ENCODE measurements at regions not wholly inside any gene's neighbourhood (a gene's known extent, or its start where the extent isn't known, plus 50 kb on each side); places are given as distances from the start of the nearest gene placed in this dataset.

DNA sequence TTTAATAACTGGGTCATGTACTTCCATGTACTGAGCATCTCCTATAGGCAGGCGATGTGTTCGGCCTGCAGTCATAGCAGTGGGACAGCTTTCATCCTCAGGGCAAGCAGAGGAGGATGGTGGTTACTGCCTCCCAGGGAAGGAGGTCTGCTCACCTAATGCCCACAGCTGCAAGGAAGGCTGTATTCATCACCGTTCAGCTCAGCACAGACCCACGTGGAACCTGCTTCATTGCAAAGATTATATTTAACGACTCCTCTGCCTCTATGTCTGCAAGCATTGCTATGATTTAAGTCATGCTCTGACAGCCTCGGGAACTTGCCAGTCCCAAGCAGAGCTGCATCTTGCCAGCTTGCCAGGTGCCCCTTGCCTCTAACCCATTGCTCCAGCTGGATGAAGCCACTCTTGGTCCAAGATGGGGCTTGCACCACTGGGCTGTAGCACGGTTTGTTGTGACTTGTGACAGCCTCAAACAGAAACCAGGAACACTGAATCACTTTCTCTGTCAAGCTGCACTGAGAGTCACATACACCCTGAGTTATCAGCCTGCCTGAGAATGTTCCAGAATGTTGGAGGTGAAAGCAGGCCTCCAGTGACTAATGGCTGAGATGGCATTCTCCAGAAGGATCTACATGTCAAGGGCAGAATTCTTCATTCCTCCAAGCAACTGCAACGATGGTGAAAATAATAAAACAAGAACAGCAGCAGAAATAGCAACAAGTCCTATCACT is 651.1 kb upstream of the ID2 start:
- H3K79me1 ChIP-seq (replicated peaks; ENCODE audit: low read length, poor library complexity, severe bottlenecking) = no peaks in the 10 kb centered on the region
- H3K9ac ChIP-seq (ENCODE audit: low read length) = no peak overlapping the region
- H2AFZ ChIP-seq (ENCODE audit: low read depth, low read length) = no peak overlapping the region
- no peak overlapping the region for H4K8ac ChIP-seq (ENCODE audit: low read length)
- H2BK5ac ChIP-seq (ENCODE audit: low read depth, low read length, poor library complexity, severe bottlenecking) = no peak overlapping the region
- H2AK5ac ChIP-seq (ENCODE audit: low read length, severe bottlenecking) = no peak overlapping the region
- no peak overlapping the region for H3K23ac ChIP-seq (ENCODE audit: low read length in 2 of 2)
- H4K91ac ChIP-seq (ENCODE audit: low read length) = no peak overlapping the region
- no peak overlapping the region for H3K4ac ChIP-seq (ENCODE audit: low read depth in 1 of 2, low read length in 2 of 2)
- no peaks in the 10 kb centered on the region for H3K9me3 ChIP-seq (ENCODE audit: control insufficient read depth, low read length)
- no peak overlapping the region for H2BK15ac ChIP-seq (ENCODE audit: low read depth, poor library complexity, severe bottlenecking)
- H3K4me1 ChIP-seq (ENCODE audit: control insufficient read depth, insufficient read depth, low read depth, low read length) = no peaks in the 10 kb centered on the region
- H3K4me2 ChIP-seq (ENCODE audit: low read length, poor library complexity, severe bottlenecking) = no peak overlapping the region
- no peaks in the 10 kb centered on the region for H3K27me3 ChIP-seq (ENCODE audit: control insufficient read depth in 1 of 2, insufficient read depth in 1 of 2, low read length in 2 of 2)
- peak; percentile 14 for DNase-seq
- H3K18ac ChIP-seq (ENCODE audit: low read depth in 1 of 2, low read length in 2 of 2) = no peak overlapping the region
- H3K14ac ChIP-seq (ENCODE audit: low read length in 2 of 2) = no peak overlapping the region
- H2BK120ac ChIP-seq (ENCODE audit: low read depth, low read length) = no peak overlapping the region
- H3K27ac ChIP-seq (ENCODE audit: low read length, poor library complexity, severe bottlenecking) = no peak overlapping the region
- H3K36me3 ChIP-seq (ENCODE audit: control insufficient read depth in 1 of 2, insufficient read depth in 2 of 2, low read depth in 1 of 2, low read length in 2 of 2) = no peaks in the 10 kb centered on the region
- H2BK12ac ChIP-seq (ENCODE audit: low read length in 2 of 2) = no peak overlapping the region
- 69% methylated on average over 7 of the region's 8 CpGs for WGBS
- no peak overlapping the region for H3K4me3 ChIP-seq (ENCODE audit: insufficient read depth in 1 of 2, low read depth in 1 of 2, low read length in 2 of 2)

DNA sequence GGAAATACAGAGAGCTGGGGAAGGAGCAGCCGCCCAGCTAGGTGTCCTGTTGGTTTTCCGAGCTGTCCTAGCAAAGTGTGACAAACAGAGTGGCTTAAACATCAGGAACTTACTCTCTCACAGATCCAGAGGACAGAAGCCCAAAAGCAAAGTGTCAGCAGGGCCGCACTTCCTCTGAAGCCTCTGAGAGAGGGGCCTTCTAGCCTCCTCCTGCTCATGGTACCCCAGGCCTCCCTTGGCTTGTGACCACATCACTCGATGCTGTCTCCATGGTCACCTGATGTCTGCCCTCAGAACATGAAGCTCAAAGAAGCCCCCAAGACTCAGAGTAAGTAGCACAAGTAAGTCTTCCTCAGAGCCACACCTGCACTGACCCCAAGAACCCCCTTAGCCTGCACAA is 650.5 kb upstream of the ID2 start:
- no peak for DNase-seq
- Histone ChIP-seq H3K4ac (ENCODE audit: low read depth in 1 of 2, low read length in 2 of 2) (no peak overlapping the region), H4K8ac (ENCODE audit: low read length) (no peak overlapping the region), H3K4me3 (ENCODE audit: insufficient read depth in 1 of 2, low read depth in 1 of 2, low read length in 2 of 2) (no peak overlapping the region), H3K4me2 (ENCODE audit: low read length, poor library complexity, severe bottlenecking) (no peak overlapping the region), H3K18ac (ENCODE audit: low read depth in 1 of 2, low read length in 2 of 2) (no peak overlapping the region), H3K27ac (ENCODE audit: low read length, poor library complexity, severe bottlenecking) (no peak overlapping the region), H2AK5ac (ENCODE audit: low read length, severe bottlenecking) (no peak overlapping the region), H2BK120ac (ENCODE audit: low read depth, low read length) (no peak overlapping the region), H2BK12ac (ENCODE audit: low read length in 2 of 2) (no peak overlapping the region), H3K9ac (ENCODE audit: low read length) (no peak overlapping the region), H3K23ac (ENCODE audit: low read length in 2 of 2) (no peak overlapping the region), H3K27me3 (ENCODE audit: control insufficient read depth in 1 of 2, insufficient read depth in 1 of 2, low read length in 2 of 2) (no peaks in the 10 kb centered on the region), H3K36me3 (ENCODE audit: control insufficient read depth in 1 of 2, insufficient read depth in 2 of 2, low read depth in 1 of 2, low read length in 2 of 2) (no peaks in the 10 kb centered on the region), H3K14ac (ENCODE audit: low read length in 2 of 2) (no peak overlapping the region), H2AFZ (ENCODE audit: low read depth, low read length) (no peak overlapping the region), H4K91ac (ENCODE audit: low read length) (no peak overlapping the region), H3K4me1 (ENCODE audit: control insufficient read depth, insufficient read depth, low read depth, low read length) (no peaks in the 10 kb centered on the region), H3K9me3 (ENCODE audit: control insufficient read depth, low read length) (no peaks in the 10 kb centered on the region), H3K79me1 (replicated peaks; ENCODE audit: low read length, poor library complexity, severe bottlenecking) (no peaks in the 10 kb centered on the region), H2BK5ac (ENCODE audit: low read depth, low read length, poor library complexity, severe bottlenecking) (no peak overlapping the region), H2BK15ac (ENCODE audit: low read depth, poor library complexity, severe bottlenecking) (no peak overlapping the region)
- WGBS = 77% methylated on average over 4 of the region's 4 CpGs

DNA sequence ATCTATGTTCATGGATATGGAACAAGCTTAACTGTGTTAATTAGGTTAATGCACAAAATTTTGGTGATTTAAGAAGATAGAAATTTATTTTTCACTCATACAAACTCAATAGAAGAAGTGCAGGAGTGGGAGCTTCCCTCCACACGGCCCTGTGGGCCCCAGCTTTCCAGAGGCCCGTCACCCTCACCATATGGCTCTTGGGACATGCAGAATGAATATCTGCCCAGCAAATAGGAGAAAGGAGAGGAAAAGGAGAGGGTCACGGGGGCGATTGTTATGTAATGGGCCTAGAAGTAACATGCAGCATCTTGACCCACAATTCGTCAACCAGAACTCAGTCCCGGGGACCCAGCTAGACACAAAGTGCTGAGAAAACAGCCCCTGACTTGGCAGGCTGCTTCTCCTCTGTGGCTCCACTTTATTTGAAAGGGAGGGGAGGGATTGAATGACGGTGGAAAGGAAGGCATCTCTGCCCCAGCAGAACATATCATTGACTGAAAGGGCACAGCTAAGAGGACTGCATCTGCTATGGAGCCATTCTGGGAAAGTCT is 648.2 kb upstream of the ID2 start:
- Histone ChIP-seq H2BK12ac (ENCODE audit: low read length in 2 of 2) (no peak overlapping the region), H3K27ac (ENCODE audit: low read length, poor library complexity, severe bottlenecking) (no peak overlapping the region), H3K27me3 (ENCODE audit: control insufficient read depth in 1 of 2, insufficient read depth in 1 of 2, low read length in 2 of 2) (no peaks in the 10 kb centered on the region), H3K18ac (ENCODE audit: low read depth in 1 of 2, low read length in 2 of 2) (no peak overlapping the region), H2BK120ac (ENCODE audit: low read depth, low read length) (no peak overlapping the region), H3K4ac (ENCODE audit: low read depth in 1 of 2, low read length in 2 of 2) (no peak overlapping the region), H3K79me1 (replicated peaks; ENCODE audit: low read length, poor library complexity, severe bottlenecking) (no peaks in the 10 kb centered on the region), H2AK5ac (ENCODE audit: low read length, severe bottlenecking) (no peak overlapping the region), H2AFZ (ENCODE audit: low read depth, low read length) (no peak overlapping the region), H3K4me3 (ENCODE audit: insufficient read depth in 1 of 2, low read depth in 1 of 2, low read length in 2 of 2) (no peak overlapping the region), H2BK5ac (ENCODE audit: low read depth, low read length, poor library complexity, severe bottlenecking) (no peak overlapping the region), H3K4me2 (ENCODE audit: low read length, poor library complexity, severe bottlenecking) (no peak overlapping the region), H3K36me3 (ENCODE audit: control insufficient read depth in 1 of 2, insufficient read depth in 2 of 2, low read depth in 1 of 2, low read length in 2 of 2) (no peaks in the 10 kb centered on the region), H4K8ac (ENCODE audit: low read length) (no peak overlapping the region), H3K9me3 (ENCODE audit: control insufficient read depth, low read length) (no peaks in the 10 kb centered on the region), H4K91ac (ENCODE audit: low read length) (no peak overlapping the region), H3K23ac (ENCODE audit: low read length in 2 of 2) (no peak overlapping the region), H3K4me1 (ENCODE audit: control insufficient read depth, insufficient read depth, low read depth, low read length) (no peaks in the 10 kb centered on the region), H3K14ac (ENCODE audit: low read length in 2 of 2) (no peak overlapping the region), H3K9ac (ENCODE audit: low read length) (no peak overlapping the region), H2BK15ac (ENCODE audit: low read depth, poor library complexity, severe bottlenecking) (no peak overlapping the region)
- WGBS = 93% methylated on average over 6 of the region's 7 CpGs
- no peak for DNase-seq

DNA sequence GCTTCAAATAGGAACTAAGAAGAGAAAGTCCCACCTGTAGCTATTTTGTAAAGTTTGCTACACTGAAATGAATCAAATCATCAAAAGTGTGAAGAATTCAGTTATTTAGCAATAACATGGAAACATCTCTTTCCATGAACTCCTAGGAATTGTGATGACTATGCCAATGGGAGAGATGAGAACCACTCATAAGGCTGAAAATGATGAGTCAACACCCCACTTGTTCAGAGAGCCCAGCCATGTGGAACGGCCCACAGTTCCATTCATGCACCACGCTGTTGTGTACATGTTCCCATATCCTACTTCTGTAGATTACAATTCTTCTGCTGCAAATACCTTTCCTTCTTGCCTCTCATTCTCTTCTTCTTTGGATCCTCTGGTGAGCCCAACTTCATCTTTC is 645.5 kb upstream of the ID2 start:
- H2BK12ac ChIP-seq (ENCODE audit: low read length in 2 of 2) = no peak overlapping the region
- H3K36me3 ChIP-seq (ENCODE audit: control insufficient read depth in 1 of 2, insufficient read depth in 2 of 2, low read depth in 1 of 2, low read length in 2 of 2) = no peaks in the 10 kb centered on the region
- no peak overlapping the region for H3K14ac ChIP-seq (ENCODE audit: low read length in 2 of 2)
- WGBS = 88% methylated on average over 2 of the region's 2 CpGs
- no peak overlapping the region for H2BK120ac ChIP-seq (ENCODE audit: low read depth, low read length)
- H4K8ac ChIP-seq (ENCODE audit: low read length) = no peak overlapping the region
- H3K79me1 ChIP-seq (replicated peaks; ENCODE audit: low read length, poor library complexity, severe bottlenecking) = no peaks in the 10 kb centered on the region
- no peak overlapping the region for H3K23ac ChIP-seq (ENCODE audit: low read length in 2 of 2)
- no peak overlapping the region for H4K91ac ChIP-seq (ENCODE audit: low read length)
- H2BK5ac ChIP-seq (ENCODE audit: low read depth, low read length, poor library complexity, severe bottlenecking) = no peak overlapping the region
- H3K4me3 ChIP-seq (ENCODE audit: insufficient read depth in 1 of 2, low read depth in 1 of 2, low read length in 2 of 2) = no peak overlapping the region
- H2BK15ac ChIP-seq (ENCODE audit: low read depth, poor library complexity, severe bottlenecking) = no peak overlapping the region
- H2AK5ac ChIP-seq (ENCODE audit: low read length, severe bottlenecking) = no peak overlapping the region
- H3K9ac ChIP-seq (ENCODE audit: low read length) = no peak overlapping the region
- H3K27me3 ChIP-seq (ENCODE audit: control insufficient read depth in 1 of 2, insufficient read depth in 1 of 2, low read length in 2 of 2) = no peaks in the 10 kb centered on the region
- no peaks in the 10 kb centered on the region for H3K9me3 ChIP-seq (ENCODE audit: control insufficient read depth, low read length)
- H3K4ac ChIP-seq (ENCODE audit: low read depth in 1 of 2, low read length in 2 of 2) = no peak overlapping the region
- no peak overlapping the region for H3K4me2 ChIP-seq (ENCODE audit: low read length, poor library complexity, severe bottlenecking)
- H3K4me1 ChIP-seq (ENCODE audit: control insufficient read depth, insufficient read depth, low read depth, low read length) = no peaks in the 10 kb centered on the region
- H3K18ac ChIP-seq (ENCODE audit: low read depth in 1 of 2, low read length in 2 of 2) = no peak overlapping the region
- no peak overlapping the region for H3K27ac ChIP-seq (ENCODE audit: low read length, poor library complexity, severe bottlenecking)
- DNase-seq = no peak
- no peak overlapping the region for H2AFZ ChIP-seq (ENCODE audit: low read depth, low read length)

Data from mesenchymal stem cell (in vitro differentiated cells and primary cell).